ENCODE measurements at regions not wholly inside any gene's neighbourhood (a gene's known extent, or its start where the extent isn't known, plus 50 kb on each side); places are given as distances from the start of the nearest gene placed in this dataset.

- Histone ChIP-seq H2BK20ac (ENCODE audit: low read length) (no peak overlapping the region), H3K23ac (ENCODE audit: insufficient read length) (no peak overlapping the region), H2BK15ac (ENCODE audit: low read length) (no peak overlapping the region), H4K8ac (ENCODE audit: extremely low read depth, insufficient read depth, low read length) (no peak overlapping the region), H3K4ac (replicated peaks; ENCODE audit: insufficient read length, low read depth, low read length) (no peak overlapping the region), H2BK5ac (ENCODE audit: low read depth, low read length) (no peak overlapping the region), H3K9ac (replicated peaks in 1 of 4; ENCODE audit: extremely low read depth in 1 of 4, low read depth in 3 of 4, low read length in 3 of 4) (no peak overlapping the region), H3K27ac (ENCODE audit: low read depth, low read length) (no peak overlapping the region), H2BK120ac (replicated peaks; ENCODE audit: low read depth, low read length) (no peak overlapping the region), H3K23me2 (ENCODE audit: low read depth, low read length) (no peaks in the 10 kb centered on the region), H2AK5ac (ENCODE audit: low read depth, low read length) (no peak overlapping the region), H3K79me2 (ENCODE audit: control insufficient read depth in 1 of 2, insufficient read depth in 2 of 2, low read length in 2 of 2) (no peaks in the 10 kb centered on the region), H3K79me1 (ENCODE audit: low read depth, low read length) (no peaks in the 10 kb centered on the region), H3K14ac (ENCODE audit: insufficient read length) (no peak overlapping the region), H3K4me2 (ENCODE audit: insufficient read depth in 1 of 2, low read depth in 2 of 2, low read length in 2 of 2) (no peak overlapping the region), H2AFZ (ENCODE audit: low read length) (no peak overlapping the region), H4K20me1 (replicated peaks in 1 of 2; ENCODE audit: control insufficient read depth in 1 of 2, insufficient read depth in 2 of 2, low read length in 2 of 2) (no peaks in the 10 kb centered on the region), H2BK12ac (ENCODE audit: low read depth, low read length) (no peak overlapping the region), H3K56ac (replicated peaks; ENCODE audit: insufficient read length, low read depth, low read length) (no peak overlapping the region), H4K91ac (replicated peaks; ENCODE audit: insufficient read length, low read length) (no peak overlapping the region), H3K4me1 (replicated peaks in 1 of 4; ENCODE audit: control insufficient read depth in 3 of 4, insufficient read depth in 4 of 4, low read length in 3 of 4) (peaks cover 0 to 9% (median 6%) of the 10 kb centered on the region in 4 experiments; a peak in 6 of 7 replicates), H3K18ac (ENCODE audit: extremely low read depth, low read length) (no peak overlapping the region), H3K4me3 (ENCODE audit: extremely low read depth in 1 of 4, insufficient read depth in 2 of 4, low read depth in 3 of 4, low read length in 4 of 4) (no peak overlapping the region), H4K5ac (ENCODE audit: insufficient read length, low read depth, low read length) (no peak overlapping the region), H3K9me3 (ENCODE audit: insufficient read depth in 2 of 2, low read depth in 1 of 2, low read length in 1 of 2) (no peaks in the 10 kb centered on the region), H3K27me3 (replicated peaks in 1 of 4; ENCODE audit: control insufficient read depth in 3 of 4, extremely low read depth in 1 of 4, insufficient read depth in 3 of 4, low read length in 3 of 4) (no peaks in the 10 kb centered on the region), H3K36me3 (ENCODE audit: control insufficient read depth in 2 of 4, insufficient read depth in 4 of 4, low read length in 3 of 4) (no peaks in the 10 kb centered on the region)
- ChIA-PET POLR2A (ENCODE audit: partially characterized antibody) (no interaction called here), CTCF (ENCODE audit: partially characterized antibody) (no interaction called here)
- DNase-seq (ENCODE audit: low read depth in 1 of 2, low spot score in 2 of 2), result no peak
- 89% methylated on average over 3 of the region's 3 CpGs; no CpG with 5 or more reads in 1 of the 2 experiments for WGBS, 2 experiments (ENCODE audit: extremely low coverage in 1 of 2, insufficient coverage in 1 of 2, insufficient read length in 1 of 2, insufficient replicate concordance in 2 of 2, low coverage in 1 of 2, low lambda C conversion rate in 2 of 2, missing lambda C conversion rate in 1 of 2)
- no peak for FAIRE-seq
- TF ChIP-seq BACH1 (IDR thresholded peaks at IDR 0.05; ENCODE audit: low read length), result no peak
- TF ChIP-seq POLR2A (IDR thresholded peaks at IDR 0.05; ENCODE audit: control extremely low read depth in 1 of 2, low read depth in 2 of 2, low read length in 2 of 2), result no peak
- no peak for TF ChIP-seq JUN (IDR thresholded peaks at IDR 0.05; ENCODE audit: low read depth, low read length)
- TF ChIP-seq SP4 (IDR thresholded peaks at IDR 0.05; ENCODE audit: low read length), result no peak
- no peak for TF ChIP-seq FOSL1 (IDR thresholded peaks at IDR 0.05; ENCODE audit: insufficient read depth, low read depth, low read length)
- TF ChIP-seq, protein P1, sequence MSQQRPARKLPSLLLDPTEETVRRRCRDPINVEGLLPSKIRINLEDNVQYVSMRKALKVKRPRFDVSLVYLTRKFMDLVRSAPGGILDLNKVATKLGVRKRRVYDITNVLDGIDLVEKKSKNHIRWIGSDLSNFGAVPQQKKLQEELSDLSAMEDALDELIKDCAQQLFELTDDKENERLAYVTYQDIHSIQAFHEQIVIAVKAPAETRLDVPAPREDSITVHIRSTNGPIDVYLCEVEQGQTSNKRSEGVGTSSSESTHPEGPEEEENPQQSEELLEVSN (IDR thresholded peaks at IDR 0.05), result no peak
- TF ChIP-seq RXRA (IDR thresholded peaks at IDR 0.05; ENCODE audit: insufficient read depth, low read depth, low read length), result no peak
- no peak for TF ChIP-seq BCL11A (IDR thresholded peaks at IDR 0.05; ENCODE audit: low read depth in 2 of 2, low read length in 2 of 2)
Observed at GRCh38 chr2:105581555-105581944, 163.2 kb upstream of the NCK2 start.
